Mammary epithelial cell (primary cell): ENCODE measurements at regions not wholly inside any gene's neighbourhood (a gene's known extent, or its start where the extent isn't known, plus 50 kb on each side); places are given as distances from the start of the nearest gene placed in this dataset.

Experiments
- CTCF ChIP-seq, 2 donors: IDR thresholded peaks in 1 of 2; conservative IDR thresholded peaks in 1 of 2; 2 replicates each; pipeline ENCODE4 v1.5.1; 2011 to 2012; ENCODE audit warnings: inconsistent platforms in 2 of 2, low read length in 2 of 2, mild to moderate bottlenecking in 2 of 2, control low read depth in 1 of 2, low read depth in 1 of 2; ENCODE audit not compliant: insufficient read depth in 1 of 2; ENCODE audit errors: extremely low read depth in 1 of 2
- EZH2 ChIP-seq: IDR thresholded peaks from 2 replicates; pipeline ENCODE4 v1.6.1; 2012; ENCODE audit warnings: low read length, inconsistent platforms, borderline replicate concordance

- TF ChIP-seq EZH2 (no peak), CTCF (conservative IDR thresholded peaks at IDR 0.05 in 1 of 2, IDR thresholded peaks at IDR 0.05 in 1 of 2; ENCODE audit: extremely low read depth in 1 of 2, insufficient read depth in 1 of 2, low read depth in 1 of 2, low read length in 2 of 2) (no peak)
These were observed 145.4 kb upstream of the SFSWAP start for GRCh38 chr12:131565267-131566015.
